H9 (cell line): ENCODE measurements at regions not wholly inside any gene's neighbourhood (a gene's known extent, or its start where the extent isn't known, plus 50 kb on each side); places are given as distances from the start of the nearest gene placed in this dataset.

Experiments used
- DNase-seq: peaks from one replicate; pipeline ENCODE4 v3.0.0-alpha.2; 2017
- H2AFZ ChIP-seq: one replicate; pipeline ENCODE4 v1.6.1; 2013; ENCODE audit warnings: mild to moderate bottlenecking, low read length, control low read depth, moderate library complexity
- H2AK5ac ChIP-seq: 2 replicates; pipeline ENCODE4 v1.6.1; 2013; ENCODE audit warnings: low read length, control low read depth, mixed read lengths; ENCODE audit not compliant: insufficient read length
- H2BK120ac ChIP-seq: one replicate; pipeline ENCODE4 v1.6.1; 2013; ENCODE audit warnings: low read depth, mild to moderate bottlenecking, low read length, control low read depth, inconsistent platforms; ENCODE audit not compliant: poor library complexity, severe bottlenecking
- H2BK12ac ChIP-seq: 2 replicates; pipeline ENCODE4 v1.6.1; 2013; ENCODE audit warnings: low read length, control low read depth, mixed read lengths, low read depth; ENCODE audit not compliant: insufficient read length
- H2BK15ac ChIP-seq: 2 replicates; pipeline ENCODE4 v1.6.1; 2013; ENCODE audit warnings: low read depth, low read length, control low read depth
- H2BK20ac ChIP-seq: one replicate; pipeline ENCODE4 v1.6.1; 2013; ENCODE audit warnings: low read depth, mild to moderate bottlenecking, low read length, control low read depth, inconsistent platforms; ENCODE audit not compliant: poor library complexity, severe bottlenecking
- H2BK5ac ChIP-seq: 2 replicates; pipeline ENCODE4 v1.6.1; 2013; ENCODE audit warnings: low read length, control low read depth, mixed read lengths; ENCODE audit not compliant: insufficient read length
- H3K14ac ChIP-seq: 2 replicates; pipeline ENCODE4 v1.6.1; 2013; ENCODE audit warnings: low read length, control low read depth; ENCODE audit not compliant: insufficient read depth
- H3K18ac ChIP-seq: 2 replicates; pipeline ENCODE4 v1.6.1; 2013; ENCODE audit warnings: low read depth, mild to moderate bottlenecking, mixed read lengths, low read length, control low read depth; ENCODE audit not compliant: insufficient read length
- H3K23ac ChIP-seq: 2 replicates; pipeline ENCODE4 v1.6.1; 2013; ENCODE audit warnings: low read length, control low read depth, mixed read lengths, low read depth; ENCODE audit not compliant: insufficient read length
- H3K23me2 ChIP-seq: 2 replicates; pipeline ENCODE4 v1.6.1; 2013; ENCODE audit warnings: low read depth, mild to moderate bottlenecking, mixed read lengths, low read length, control low read depth; ENCODE audit not compliant: insufficient read length, poor library complexity, severe bottlenecking
- H3K27ac ChIP-seq: 2 replicates; pipeline ENCODE4 v1.5.1; 2013; ENCODE audit warnings: low read length, control low read depth, mixed read lengths, low read depth; ENCODE audit not compliant: insufficient read length
- H3K27me3 ChIP-seq: 2 replicates; pipeline ENCODE4 v1.6.1; 2013; ENCODE audit warnings: low read length, control low read depth, inconsistent platforms; ENCODE audit not compliant: insufficient read depth
- H3K4ac ChIP-seq: 2 replicates; pipeline ENCODE4 v1.6.1; 2013; ENCODE audit warnings: low read depth, mild to moderate bottlenecking, control low read depth, inconsistent platforms, low read length, moderate library complexity
- H3K4me1 ChIP-seq: 2 replicates; pipeline ENCODE4 v1.6.1; 2013; ENCODE audit warnings: low read length, control low read depth, inconsistent platforms; ENCODE audit not compliant: insufficient read depth
- H3K4me2 ChIP-seq: 2 replicates; pipeline ENCODE4 v1.6.1; 2013; ENCODE audit warnings: low read length, control low read depth, mixed read lengths; ENCODE audit not compliant: insufficient read length, insufficient read depth
- H3K56ac ChIP-seq: 2 replicates; pipeline ENCODE4 v1.6.1; 2013; ENCODE audit warnings: low read depth, mild to moderate bottlenecking, mixed read lengths, low read length, control low read depth; ENCODE audit not compliant: insufficient read length
- H3K79me1 ChIP-seq: 2 replicates; pipeline ENCODE4 v1.6.1; 2013; ENCODE audit warnings: low read depth, mild to moderate bottlenecking, moderate library complexity, low read length, control low read depth, inconsistent platforms; ENCODE audit not compliant: insufficient read depth, poor library complexity, severe bottlenecking
- H3K79me2 ChIP-seq: 2 replicates; pipeline ENCODE4 v1.6.1; 2013; ENCODE audit warnings: low read length, control low read depth, inconsistent platforms; ENCODE audit not compliant: insufficient read depth
- H3K9ac ChIP-seq: 2 replicates; pipeline ENCODE4 v1.6.1; 2013; ENCODE audit warnings: low read length, control low read depth, mixed read lengths; ENCODE audit not compliant: insufficient read length; ENCODE audit errors: extremely low read depth
- H3K9me3 ChIP-seq: one replicate; pipeline ENCODE4 v1.6.1; 2013; ENCODE audit warnings: low read depth, low read length, inconsistent platforms; ENCODE audit not compliant: control insufficient read depth
- H3T11ph ChIP-seq: one replicate; pipeline ENCODE4 v1.6.1; 2013; ENCODE audit warnings: mild to moderate bottlenecking, low read length, control low read depth, inconsistent platforms
- H4K20me1 ChIP-seq: one replicate; pipeline ENCODE4 v1.6.1; 2013; ENCODE audit not compliant: control insufficient read depth, insufficient read length, insufficient read depth
- H4K5ac ChIP-seq: 2 replicates; pipeline ENCODE4 v1.6.1; 2013; ENCODE audit warnings: low read depth, mild to moderate bottlenecking, mixed read lengths, low read length, control low read depth; ENCODE audit not compliant: insufficient read length
- H4K8ac ChIP-seq: replicated peaks from 2 replicates; pipeline ENCODE4 v1.6.1; 2013; ENCODE audit warnings: low read length, control low read depth, mixed read lengths, low read depth; ENCODE audit not compliant: insufficient read length
- H4K91ac ChIP-seq: 2 replicates; pipeline ENCODE4 v1.6.1; 2013; ENCODE audit warnings: low read depth, mild to moderate bottlenecking, moderate library complexity, mixed read lengths, low read length, control low read depth; ENCODE audit not compliant: insufficient read length
- H3K27ac Mint-ChIP-seq, 3 experiments: 2 replicates in 2 of 3; 3 replicates in 1 of 3; pipeline ENCODE4 v1.8.0; 2020 to 2021; ENCODE audit warnings: mixed read lengths in 3 of 3, mild to moderate bottlenecking in 1 of 3, moderate library complexity in 1 of 3
- H3K27me3 Mint-ChIP-seq: 2 replicates; pipeline ENCODE4 v1.8.0; 2021; ENCODE audit warnings: low read depth, mild to moderate bottlenecking, moderate library complexity, mixed read lengths
- H3K36me3 Mint-ChIP-seq, 3 experiments: 2 replicates in 2 of 3; 3 replicates in 1 of 3; pipeline ENCODE4 v1.8.0; 2020 to 2021; ENCODE audit warnings: low read depth in 3 of 3, mixed read lengths in 3 of 3; ENCODE audit not compliant: insufficient read depth in 1 of 3
- H3K4me1 Mint-ChIP-seq, 2 experiments: 2 replicates each; pipeline ENCODE4 v1.8.0; 2020; ENCODE audit warnings: mixed read lengths in 2 of 2
- H3K4me3 Mint-ChIP-seq, 2 experiments: 2 replicates in 1 of 2; 3 replicates in 1 of 2; pipeline ENCODE4 v1.8.0; 2020 to 2021; ENCODE audit warnings: mild to moderate bottlenecking in 2 of 2, mixed read lengths in 2 of 2, moderate library complexity in 1 of 2
- H3K9me3 Mint-ChIP-seq, 2 experiments: 2 replicates in 1 of 2; 3 replicates in 1 of 2; pipeline ENCODE4 v1.8.0; 2020; ENCODE audit warnings: mild to moderate bottlenecking in 2 of 2, mixed read lengths in 2 of 2, moderate library complexity in 1 of 2
- WGBS: extraction: QIAGEN DNeasy Blood & Tissue Kit; methylation state at CpG from one replicate; pipeline ENCODE4 v1.1.7; 2013; ENCODE audit warnings: missing lambda C conversion rate, low lambda C conversion rate, mixed read lengths; ENCODE audit not compliant: insufficient read length; ENCODE audit errors: extremely low coverage; 5-methylcytosine and 5-hydroxymethylcytosine counted together
- TF ChIP-seq, protein P1 (sequence below): fragments of 200-600 bp; sonication (generic); conservative IDR thresholded peaks from 3 replicates; pipeline ENCODE4 v1.8.0; 2021; ENCODE audit warnings: antibody characterized with exemption, mild to moderate bottlenecking

DNA sequence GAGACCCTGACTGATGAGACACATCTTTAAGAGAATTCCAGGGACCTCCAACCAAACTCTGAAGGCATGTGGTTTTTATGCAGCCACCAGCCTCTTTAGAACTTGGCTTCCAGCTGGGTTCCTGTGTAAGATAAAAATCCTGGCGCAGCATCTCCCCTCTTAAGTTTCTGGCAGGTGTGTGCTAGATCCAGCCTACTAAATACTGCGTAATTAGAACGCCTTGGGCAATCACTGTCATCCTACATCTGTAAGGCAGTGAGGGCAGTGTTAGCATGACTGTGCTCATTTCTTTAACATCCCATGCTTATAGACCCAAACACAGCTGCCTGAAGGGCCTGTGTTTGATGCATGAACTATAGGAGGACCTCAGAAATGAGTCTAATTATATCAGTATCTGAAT is 173.5 kb upstream of the OBI1 start:
- H3K9me3 ChIP-seq: no peaks in the 10 kb centered on the region
- H3K18ac ChIP-seq: no peak overlapping the region
- H3K79me2 ChIP-seq: no peaks in the 10 kb centered on the region
- WGBS: no CpG with 5 or more reads among the region's 3 CpGs
- H2BK5ac ChIP-seq: no peak overlapping the region
- H4K20me1 ChIP-seq: no peaks in the 10 kb centered on the region
- H3K4ac ChIP-seq: no peak overlapping the region
- H2AFZ ChIP-seq: no peak overlapping the region
- no peak overlapping the region for H3K4me2 ChIP-seq
- no peaks in the 10 kb centered on the region for H3K36me3 Mint-ChIP-seq
- DNase-seq: no peak
- no peak overlapping the region for H3K14ac ChIP-seq
- no peak overlapping the region for H2BK120ac ChIP-seq
- no peak overlapping the region for H3K27ac ChIP-seq
- H3K79me1 ChIP-seq: no peaks in the 10 kb centered on the region
- H3K27me3 Mint-ChIP-seq: peaks cover 2% of the 10 kb centered on the region; the same call in 1 of the 2 replicates
- TF ChIP-seq, protein P1, sequence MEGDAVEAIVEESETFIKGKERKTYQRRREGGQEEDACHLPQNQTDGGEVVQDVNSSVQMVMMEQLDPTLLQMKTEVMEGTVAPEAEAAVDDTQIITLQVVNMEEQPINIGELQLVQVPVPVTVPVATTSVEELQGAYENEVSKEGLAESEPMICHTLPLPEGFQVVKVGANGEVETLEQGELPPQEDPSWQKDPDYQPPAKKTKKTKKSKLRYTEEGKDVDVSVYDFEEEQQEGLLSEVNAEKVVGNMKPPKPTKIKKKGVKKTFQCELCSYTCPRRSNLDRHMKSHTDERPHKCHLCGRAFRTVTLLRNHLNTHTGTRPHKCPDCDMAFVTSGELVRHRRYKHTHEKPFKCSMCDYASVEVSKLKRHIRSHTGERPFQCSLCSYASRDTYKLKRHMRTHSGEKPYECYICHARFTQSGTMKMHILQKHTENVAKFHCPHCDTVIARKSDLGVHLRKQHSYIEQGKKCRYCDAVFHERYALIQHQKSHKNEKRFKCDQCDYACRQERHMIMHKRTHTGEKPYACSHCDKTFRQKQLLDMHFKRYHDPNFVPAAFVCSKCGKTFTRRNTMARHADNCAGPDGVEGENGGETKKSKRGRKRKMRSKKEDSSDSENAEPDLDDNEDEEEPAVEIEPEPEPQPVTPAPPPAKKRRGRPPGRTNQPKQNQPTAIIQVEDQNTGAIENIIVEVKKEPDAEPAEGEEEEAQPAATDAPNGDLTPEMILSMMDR: no peak
- H3K9me3 Mint-ChIP-seq: no peaks in the 10 kb centered on the region
- no peaks in the 10 kb centered on the region for H3K23me2 ChIP-seq
- H2BK12ac ChIP-seq: no peak overlapping the region
- H2AK5ac ChIP-seq: no peak overlapping the region
- no peak overlapping the region for H3K9ac ChIP-seq
- H3K23ac ChIP-seq: no peak overlapping the region
- no peak overlapping the region for H4K8ac ChIP-seq
- H2BK15ac ChIP-seq: no peak overlapping the region
- H3K4me3 Mint-ChIP-seq: no peak overlapping the region
- no peaks in the 10 kb centered on the region for H3K27me3 ChIP-seq
- no peak overlapping the region for H2BK20ac ChIP-seq
- H4K91ac ChIP-seq: no peak overlapping the region
- H3K4me1 Mint-ChIP-seq: no peaks in the 10 kb centered on the region
- H3K27ac Mint-ChIP-seq: no peak overlapping the region
- no peak overlapping the region for H3K56ac ChIP-seq
- H3K4me1 ChIP-seq: no peaks in the 10 kb centered on the region
- no peak overlapping the region for H4K5ac ChIP-seq
- no peak overlapping the region for H3T11ph ChIP-seq
